Left lung (tissue), 4 donors: ENCODE measurements at regions not wholly inside any gene's neighbourhood (a gene's known extent, or its start where the extent isn't known, plus 50 kb on each side); places are given as distances from the start of the nearest gene placed in this dataset.

Experiments
- ATAC-seq: fragments of 200-7000 bp; cut with Tn5 transposase; one replicate; pipeline ENCODE4 v1.9.1; 2020; ENCODE audit warnings: moderate library complexity
- DNase-seq, 4 donors: peaks; one replicate each; pipeline ENCODE4 v3.0.0-alpha.2; 2013 to 2020
- H3K27ac ChIP-seq, 2 donors: fragments of 200-600 bp; sonication (generic) in 1 of 2; one replicate each; pipeline versions ENCODE4 v1.5.0 to v1.8.0; 2020 to 2021
- H3K27me3 ChIP-seq, 2 donors: fragments of 200-600 bp; sonication (generic) in 1 of 2; one replicate each; pipeline versions ENCODE4 v1.5.0 to v1.8.0; 2020 to 2021
- H3K36me3 ChIP-seq, 2 donors: fragments of 200-600 bp; sonication (generic) in 1 of 2; one replicate each; pipeline versions ENCODE4 v1.5.0 to v1.8.0; 2020 to 2021
- H3K4me1 ChIP-seq, 2 donors: fragments of 200-600 bp; one replicate each; pipeline ENCODE4 v1.8.0; 2021
- H3K4me3 ChIP-seq, 2 donors: fragments of 200-600 bp; sonication (generic) in 1 of 2; one replicate each; pipeline versions ENCODE4 v1.5.0 to v1.8.0; 2020 to 2021; ENCODE audit warnings: mild to moderate bottlenecking in 1 of 2
- H3K9me3 ChIP-seq, 2 donors: fragments of 200-600 bp; sonication (generic) in 1 of 2; one replicate each; pipeline versions ENCODE4 v1.5.0 to v1.8.0; 2020 to 2021
- CTCF ChIP-seq, 2 donors: fragments of 200-600 bp; sonication (generic) in 1 of 2; IDR thresholded peaks; one replicate each; pipeline versions ENCODE4 v1.5.0 to v1.8.0; 2021; ENCODE audit warnings: antibody characterized with exemption in 2 of 2
- intact Hi-C, 2 donors: fragments of 100-400 bp; cut with DNase I; formaldehyde crosslinking; loops; one replicate each; pipeline versions ENCODE4 v1.11.2 to v1.14.2; 2022
- donor health status: DM: no; HTN: yes; CAD: no.
- donor health status: DM: no; HTN: no; CAD: no.

- intact Hi-C loops, result no loop called here
- H3K27me3 ChIP-seq, result no peaks in the 10 kb centered on the region
- ATAC-seq (no peak), DNase-seq (no peak)
- peaks cover 0 to 2% of the 10 kb centered on the region in 2 donors for H3K9me3 ChIP-seq
- H3K27ac ChIP-seq, result no peak overlapping the region
- no peaks in the 10 kb centered on the region for H3K36me3 ChIP-seq
- no peaks in the 10 kb centered on the region for H3K4me1 ChIP-seq
- no peak overlapping the region for H3K4me3 ChIP-seq
- TF ChIP-seq CTCF (IDR thresholded peaks at IDR 0.05), result no peak
Measured at GRCh38 chr2:67341336-67341735, 55.8 kb upstream of the ETAA1 start.

- no peaks in the 10 kb centered on the region for H3K4me1 ChIP-seq
- TF ChIP-seq CTCF (IDR thresholded peaks at IDR 0.05), result no peak
- no peak for ATAC-seq
Measured at GRCh38 chr2:67342394-67342793, 54.7 kb upstream of the ETAA1 start.

GRCh38 chr2:67346718-67347407 lies 50.3 kb upstream of the ETAA1 start:
- H3K4me3 ChIP-seq, result no peak overlapping the region
- DNase-seq, result no peak
- no peaks in the 10 kb centered on the region for H3K4me1 ChIP-seq
- H3K27me3 ChIP-seq, result no peaks in the 10 kb centered on the region
- no peaks in the 10 kb centered on the region for H3K36me3 ChIP-seq
- ATAC-seq, result no peak
- peaks cover 0 to 11% of the 10 kb centered on the region in 2 donors for H3K9me3 ChIP-seq
- no peak overlapping the region for H3K27ac ChIP-seq
- intact Hi-C loops, result no loop called here
- TF ChIP-seq CTCF (IDR thresholded peaks at IDR 0.05), result no peak

More at GRCh38 chr2:67342394-67342793, 54.7 kb upstream of the ETAA1 start:
- Histone ChIP-seq H3K36me3 (no peaks in the 10 kb centered on the region), H3K27me3 (no peaks in the 10 kb centered on the region), H3K27ac (no peak overlapping the region), H3K4me3 (no peak overlapping the region), H3K9me3 (peaks cover 0 to 2% of the 10 kb centered on the region in 2 donors)
- no peak for DNase-seq
- intact Hi-C loops, result no loop called here
